ENCODE measurements at regions not wholly inside any gene's neighbourhood (a gene's known extent, or its start where the extent isn't known, plus 50 kb on each side); places are given as distances from the start of the nearest gene placed in this dataset.

GRCh38 chr3:153348457-153349107, 186.6 kb downstream of the RAP2B start:
- no peak for TF ChIP-seq POLR2AphosphoS5 (IDR thresholded peaks at IDR 0.05; ENCODE audit: borderline replicate concordance, low read depth, low read length)
- TF ChIP-seq EZH2 (IDR thresholded peaks at IDR 0.05), result no peak

Data from SK-N-MC (cell line).